ENCODE measurements at regions not wholly inside any gene's neighbourhood (a gene's known extent, or its start where the extent isn't known, plus 50 kb on each side); places are given as distances from the start of the nearest gene placed in this dataset.

DNA sequence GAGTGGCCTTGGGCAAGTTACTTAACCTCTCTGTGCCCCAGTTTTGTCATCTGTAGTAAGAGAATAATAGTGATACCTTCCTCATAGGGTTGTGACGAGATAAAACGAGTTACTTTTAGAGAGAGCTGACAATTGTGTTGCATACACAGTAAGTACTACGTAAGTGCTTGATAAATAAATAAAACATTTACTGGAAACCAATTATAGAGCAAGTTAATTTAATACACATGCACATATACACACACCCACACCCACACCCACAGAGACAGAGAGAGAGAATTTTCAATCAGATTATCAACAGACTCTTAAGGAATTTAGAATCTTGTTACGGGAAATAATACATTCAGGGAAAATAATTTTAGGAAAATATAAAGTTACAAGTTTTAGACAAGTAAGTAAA lies 1045.8 kb upstream of the TENM4 start:
- TF ChIP-seq PML (IDR thresholded peaks at IDR 0.05; ENCODE audit: low read length) = no peak
- TF ChIP-seq, protein P1, sequence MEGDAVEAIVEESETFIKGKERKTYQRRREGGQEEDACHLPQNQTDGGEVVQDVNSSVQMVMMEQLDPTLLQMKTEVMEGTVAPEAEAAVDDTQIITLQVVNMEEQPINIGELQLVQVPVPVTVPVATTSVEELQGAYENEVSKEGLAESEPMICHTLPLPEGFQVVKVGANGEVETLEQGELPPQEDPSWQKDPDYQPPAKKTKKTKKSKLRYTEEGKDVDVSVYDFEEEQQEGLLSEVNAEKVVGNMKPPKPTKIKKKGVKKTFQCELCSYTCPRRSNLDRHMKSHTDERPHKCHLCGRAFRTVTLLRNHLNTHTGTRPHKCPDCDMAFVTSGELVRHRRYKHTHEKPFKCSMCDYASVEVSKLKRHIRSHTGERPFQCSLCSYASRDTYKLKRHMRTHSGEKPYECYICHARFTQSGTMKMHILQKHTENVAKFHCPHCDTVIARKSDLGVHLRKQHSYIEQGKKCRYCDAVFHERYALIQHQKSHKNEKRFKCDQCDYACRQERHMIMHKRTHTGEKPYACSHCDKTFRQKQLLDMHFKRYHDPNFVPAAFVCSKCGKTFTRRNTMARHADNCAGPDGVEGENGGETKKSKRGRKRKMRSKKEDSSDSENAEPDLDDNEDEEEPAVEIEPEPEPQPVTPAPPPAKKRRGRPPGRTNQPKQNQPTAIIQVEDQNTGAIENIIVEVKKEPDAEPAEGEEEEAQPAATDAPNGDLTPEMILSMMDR (IDR thresholded peaks at IDR 0.05 in 2 of 3, conservative IDR thresholded peaks at IDR 0.05 in 1 of 3; ENCODE audit: control insufficient read depth in 2 of 3, extremely low read depth in 1 of 3, insufficient read depth in 1 of 3, low read depth in 3 of 3, low read length in 3 of 3) = no peak
